Pancreas (tissue), 10 donors: ENCODE measurements at regions not wholly inside any gene's neighbourhood (a gene's known extent, or its start where the extent isn't known, plus 50 kb on each side); places are given as distances from the start of the nearest gene placed in this dataset.

Source experiments
- ATAC-seq, 4 donors: fragments of 200-7000 bp; cut with Tn5 transposase; one replicate each; pipeline versions ENCODE4 v1.8.0 to v1.9.1; 2020; ENCODE audit warnings: mild to moderate bottlenecking in 4 of 4, moderate library complexity in 4 of 4
- DNase-seq, 6 donors: peaks; one replicate each; pipeline ENCODE4 v3.0.0-alpha.2; 2020
- FAIRE-seq: peaks from 2 replicates; lab custom pipeline; 2012; peaks lifted over from hg19 to GRCh38; lab: Jason Lieb, UNC
- H3K27ac ChIP-seq, 4 donors: fragments of 200-600 bp; sonication (generic); 1 replicate in 3 of 4; 2 replicates in 1 of 4; pipeline versions ENCODE4 v1.5.0 to v1.8.0; 2020
- H3K27me3 ChIP-seq, 4 donors: fragments of 200-600 bp; one replicate each; pipeline ENCODE4 v1.8.0; 2021
- H3K36me3 ChIP-seq, 3 donors: fragments of 200-600 bp; sonication (generic) in 1 of 3; one replicate each; pipeline versions ENCODE4 v1.5.0 to v1.8.0; 2020 to 2021
- H3K4me1 ChIP-seq, 3 donors: fragments of 200-600 bp; one replicate each; pipeline ENCODE4 v1.8.0; 2021
- H3K4me3 ChIP-seq, 4 donors: fragments of 200-600 bp; sonication (generic) in 2 of 4; one replicate each; pipeline versions ENCODE4 v1.5.0 to v1.8.0; 2020 to 2021
- H3K9me3 ChIP-seq, 4 donors: fragments of 200-600 bp; one replicate each; pipeline ENCODE4 v1.8.0; 2021
- CTCF ChIP-seq, 4 donors: fragments of 200-600 bp; sonication (generic) in 3 of 4; IDR thresholded peaks; one replicate each; pipeline versions ENCODE4 v1.5.0 to v1.8.0; 2021; ENCODE audit warnings: antibody characterized with exemption in 4 of 4
- WGBS, 2 donors: extraction: QIAGEN DNeasy Blood & Tissue Kit; methylation state at CpG; one replicate each; pipeline ENCODE4 v1.1.7; 2013; 5-methylcytosine and 5-hydroxymethylcytosine counted together
- intact Hi-C, 3 donors: fragments of 100-400 bp; cut with DNase I; formaldehyde crosslinking; loops; one replicate each; pipeline versions ENCODE4 v1.11.1 to v1.14.2; 2022
- donor health status: healthy with polysubstance abuse.
- donor health status: DM: no; HTN: no; CAD: no; lungs with moderate emphysema.
- donor health status: DM: no; HTN: no; CAD: no.
- donor health status: control.
- donor health status: control.
- donor health status: Bipolar disorder and iron deficiency.
- donor health status: DM: yes; HTN: yes; CAD: no.
- donor health status: DM: no; HTN: no; CAD: no.
- donor health status: DM: no; HTN: no; CAD: no.
- donor health status: DM: yes; HTN: yes; CAD: no.

- Histone ChIP-seq H3K27ac (no peak overlapping the region), H3K4me3 (no peak overlapping the region), H3K4me1 (no peaks in the 10 kb centered on the region), H3K27me3 (no peaks in the 10 kb centered on the region), H3K9me3 (no peaks in the 10 kb centered on the region), H3K36me3 (no peaks in the 10 kb centered on the region)
- no peak for FAIRE-seq
- DNase-seq: no peak
- intact Hi-C loops: no loop called here
- 62 to 65% methylated on average over 4 of the region's 4 CpGs for WGBS, 2 donors
- no peak for ATAC-seq
- no peak for TF ChIP-seq CTCF (IDR thresholded peaks at IDR 0.05)
Observed at GRCh38 chr11:109695696-109696095, 273.7 kb downstream of the C11orf87 start.

GRCh38 chr11:109696191-109696897 is 274.4 kb downstream of the C11orf87 start:
- Histone ChIP-seq H3K9me3 (no peaks in the 10 kb centered on the region), H3K36me3 (no peaks in the 10 kb centered on the region), H3K4me3 (no peak overlapping the region), H3K27me3 (no peaks in the 10 kb centered on the region), H3K4me1 (no peaks in the 10 kb centered on the region), H3K27ac (no peak overlapping the region)
- ATAC-seq (no peak), FAIRE-seq (no peak), DNase-seq (no peak)
- intact Hi-C loops: no loop called here
- WGBS, 2 donors: 72 to 79% methylated on average over 3 of the region's 3 CpGs
- no peak for TF ChIP-seq CTCF (IDR thresholded peaks at IDR 0.05)

- DNase-seq (peak in 1 of 6 donors; percentile 36), FAIRE-seq (no peak), ATAC-seq (peak; percentile 63 to 80 (median 72))
- no peaks in the 10 kb centered on the region for H3K27me3 ChIP-seq
- intact Hi-C loops: no loop called here
- peak; percentile 24 to 42 (median 38) for TF ChIP-seq CTCF (IDR thresholded peaks at IDR 0.05)
- no peaks in the 10 kb centered on the region for H3K9me3 ChIP-seq
- 44 to 45% methylated on average over 4 of the region's 4 CpGs for WGBS, 2 donors
- no peaks in the 10 kb centered on the region for H3K4me1 ChIP-seq
- H3K36me3 ChIP-seq: no peaks in the 10 kb centered on the region
- H3K4me3 ChIP-seq: no peak overlapping the region
- no peak overlapping the region for H3K27ac ChIP-seq
Observed at GRCh38 chr11:109697140-109697843, 275.3 kb downstream of the C11orf87 start.

GRCh38 chr11:109698237-109698636 is 276.2 kb downstream of the C11orf87 start:
- Histone ChIP-seq H3K4me1 (no peaks in the 10 kb centered on the region), H3K36me3 (no peaks in the 10 kb centered on the region), H3K4me3 (no peak overlapping the region), H3K9me3 (no peaks in the 10 kb centered on the region), H3K27me3 (no peaks in the 10 kb centered on the region), H3K27ac (no peak overlapping the region)
- DNase-seq (no peak), FAIRE-seq (no peak), ATAC-seq (no peak)
- no peak for TF ChIP-seq CTCF (IDR thresholded peaks at IDR 0.05)
- intact Hi-C loops: no loop called here

GRCh38 chr11:109704432-109704831 is 282.4 kb downstream of the C11orf87 start:
- no peak overlapping the region for H3K27ac ChIP-seq
- H3K9me3 ChIP-seq: no peaks in the 10 kb centered on the region
- no peaks in the 10 kb centered on the region for H3K36me3 ChIP-seq
- WGBS, 2 donors: 72 to 75% methylated on average over 4 of the region's 4 CpGs
- H3K4me3 ChIP-seq: no peak overlapping the region
- no peak for DNase-seq
- TF ChIP-seq CTCF (IDR thresholded peaks at IDR 0.05): no peak
- H3K27me3 ChIP-seq: no peaks in the 10 kb centered on the region
- intact Hi-C loops: no loop called here
- no peaks in the 10 kb centered on the region for H3K4me1 ChIP-seq
- ATAC-seq: no peak
- FAIRE-seq: no peak
